ENCODE measurements at regions not wholly inside any gene's neighbourhood (a gene's known extent, or its start where the extent isn't known, plus 50 kb on each side); places are given as distances from the start of the nearest gene placed in this dataset.

- TF ChIP-seq CTCF (IDR thresholded peaks at IDR 0.05) (no peak), POLR2A (IDR thresholded peaks at IDR 0.05) (no peak)
Observed at GRCh38 chr7:52775876-52776275, 259.6 kb upstream of the POM121L12 start.

All from testis (tissue), 2 donors.